ENCODE measurements at regions not wholly inside any gene's neighbourhood (a gene's known extent, or its start where the extent isn't known, plus 50 kb on each side); places are given as distances from the start of the nearest gene placed in this dataset.

GRCh38 chr15:93720607-93721006 lies 510.8 kb upstream of the MCTP2 start:
- Mint-ChIP-seq H3K27me3 (no peaks in the 10 kb centered on the region), H3K36me3 (ENCODE audit: low read depth) (no peaks in the 10 kb centered on the region), H3K27ac (no peak overlapping the region), H3K4me3 (no peak overlapping the region), H3K4me1 (no peaks in the 10 kb centered on the region), H3K9me3 (peaks cover 2% of the 10 kb centered on the region)
- intact Hi-C loops (cut with micrococcal nuclease): no loop called here
- DNase-seq (no peak), ATAC-seq (ENCODE audit: low read depth) (no peak)
- ChIA-PET CTCF (no interaction called here), POLR2A (no interaction called here)
- TF ChIP-seq CTCF (IDR thresholded peaks at IDR 0.05): no peak

GRCh38 chr15:93719921-93720351 lies 511.4 kb upstream of the MCTP2 start:
- intact Hi-C loops (cut with micrococcal nuclease): no loop called here

GRCh38 chr15:93716615-93717231 lies 514.6 kb upstream of the MCTP2 start:
- ChIA-PET POLR2A (no interaction called here), CTCF (no interaction called here)
- ATAC-seq (ENCODE audit: low read depth): no peak
- Mint-ChIP-seq H3K4me1 (no peaks in the 10 kb centered on the region), H3K4me3 (no peak overlapping the region), H3K27ac (no peak overlapping the region), H3K36me3 (ENCODE audit: low read depth) (no peaks in the 10 kb centered on the region), H3K9me3 (peaks cover 2% of the 10 kb centered on the region), H3K27me3 (no peaks in the 10 kb centered on the region)
- DNase-seq: no peak
- TF ChIP-seq CTCF (IDR thresholded peaks at IDR 0.05): no peak
- intact Hi-C loops (cut with micrococcal nuclease): no loop called here

More at GRCh38 chr15:93719921-93720351, 511.4 kb upstream of the MCTP2 start:
- Mint-ChIP-seq H3K27me3 (no peaks in the 10 kb centered on the region), H3K4me1 (no peaks in the 10 kb centered on the region), H3K27ac (no peak overlapping the region), H3K4me3 (no peak overlapping the region), H3K36me3 (ENCODE audit: low read depth) (no peaks in the 10 kb centered on the region), H3K9me3 (peaks cover 2% of the 10 kb centered on the region)
- TF ChIP-seq CTCF (IDR thresholded peaks at IDR 0.05): no peak
- DNase-seq: no peak
- CTCF ChIA-PET: no interaction called here
- POLR2A ChIA-PET: no interaction called here
- no peak for ATAC-seq (ENCODE audit: low read depth)

DNA sequence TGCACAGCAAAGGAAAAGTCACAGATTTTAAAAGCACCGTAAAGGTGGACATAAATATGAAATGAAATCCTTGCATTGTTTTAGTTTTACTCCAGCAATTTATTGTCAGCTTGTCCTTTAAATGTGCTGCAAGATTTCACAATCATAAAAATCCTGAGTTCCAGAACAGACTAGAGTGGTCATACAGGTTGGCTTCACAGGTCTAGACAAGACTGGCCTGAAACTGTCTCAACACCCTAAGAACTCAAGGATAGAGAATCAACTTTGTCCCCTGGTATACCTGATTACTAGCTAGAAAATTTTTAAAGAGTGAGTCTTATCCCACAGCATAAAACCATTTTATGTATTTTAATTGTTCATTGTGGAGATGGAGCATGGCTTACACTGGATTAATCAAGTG lies 521.7 kb upstream of the MCTP2 start:
- no peak for TF ChIP-seq CTCF (IDR thresholded peaks at IDR 0.05)
- ATAC-seq (ENCODE audit: low read depth): no peak
- CTCF ChIA-PET: no interaction called here
- no peak overlapping the region for H3K4me3 Mint-ChIP-seq
- no peak for DNase-seq
- H3K27me3 Mint-ChIP-seq: no peaks in the 10 kb centered on the region
- no peak overlapping the region for H3K27ac Mint-ChIP-seq
- H3K36me3 Mint-ChIP-seq (ENCODE audit: low read depth): no peaks in the 10 kb centered on the region
- H3K9me3 Mint-ChIP-seq: no peaks in the 10 kb centered on the region
- no peaks in the 10 kb centered on the region for H3K4me1 Mint-ChIP-seq
- POLR2A ChIA-PET: no interaction called here
- intact Hi-C loops (cut with micrococcal nuclease): no loop called here

GRCh38 chr15:93708724-93709445 lies 522.5 kb upstream of the MCTP2 start:
- DNase-seq (no peak), ATAC-seq (ENCODE audit: low read depth) (no peak)
- Mint-ChIP-seq H3K27me3 (no peaks in the 10 kb centered on the region), H3K4me1 (no peaks in the 10 kb centered on the region), H3K27ac (no peak overlapping the region), H3K36me3 (ENCODE audit: low read depth) (no peaks in the 10 kb centered on the region), H3K9me3 (no peaks in the 10 kb centered on the region), H3K4me3 (no peak overlapping the region)
- TF ChIP-seq CTCF (IDR thresholded peaks at IDR 0.05): no peak
- POLR2A ChIA-PET: no interaction called here
- intact Hi-C loops (cut with micrococcal nuclease): no loop called here
- CTCF ChIA-PET: no interaction called here

Data from activated B cell treated with CpG ODN at 0.5 μM for 24 hours (primary cell).